Endothelial cell (in vitro differentiated cells): ENCODE measurements at regions not wholly inside any gene's neighbourhood (a gene's known extent, or its start where the extent isn't known, plus 50 kb on each side); places are given as distances from the start of the nearest gene placed in this dataset.
A peak's percentile ranks its signal among the peaks of the same experiment; 100 is the strongest.

Experiments used
- DNase-seq: peaks from one replicate; pipeline ENCODE4 v3.0.0; 2021; ENCODE audit warnings: low spot score
- H3K27ac Mint-ChIP-seq: one replicate; pipeline ENCODE4 v1.8.0; 2021; ENCODE audit warnings: mixed read lengths, inconsistent platforms; ENCODE audit not compliant: unreplicated experiment
- H3K27me3 Mint-ChIP-seq: one replicate; pipeline ENCODE4 v1.8.0; 2021; ENCODE audit warnings: mild to moderate bottlenecking, moderate library complexity, mixed read lengths, inconsistent platforms; ENCODE audit not compliant: unreplicated experiment
- H3K36me3 Mint-ChIP-seq: one replicate; pipeline ENCODE4 v1.8.0; 2021; ENCODE audit warnings: mild to moderate bottlenecking, low read depth, mixed read lengths, inconsistent platforms; ENCODE audit not compliant: unreplicated experiment
- H3K4me1 Mint-ChIP-seq: one replicate; pipeline ENCODE4 v1.8.0; 2021; ENCODE audit warnings: mild to moderate bottlenecking, mixed read lengths, inconsistent platforms; ENCODE audit not compliant: unreplicated experiment
- H3K4me3 Mint-ChIP-seq: one replicate; pipeline ENCODE4 v1.8.0; 2021; ENCODE audit warnings: mild to moderate bottlenecking, mixed read lengths, inconsistent platforms; ENCODE audit not compliant: unreplicated experiment
- H3K9me3 Mint-ChIP-seq: one replicate; pipeline ENCODE4 v1.8.0; 2021; ENCODE audit warnings: mixed read lengths, inconsistent platforms; ENCODE audit not compliant: unreplicated experiment
- CTCF ChIP-seq: fragments of 200-600 bp; sonication (generic); IDR thresholded peaks from one replicate; pipeline ENCODE4 v1.5.0; 2021; ENCODE audit warnings: antibody characterized with exemption; ENCODE audit not compliant: unreplicated experiment

GRCh38 chr9:134216961-134217360 is 52.6 kb upstream of the RNU6ATAC start:
- Mint-ChIP-seq H3K4me3 (no peak overlapping the region), H3K9me3 (no peaks in the 10 kb centered on the region), H3K27ac (peak overlapping the region; percentile 36), H3K36me3 (no peaks in the 10 kb centered on the region), H3K4me1 (peaks cover 10% of the 10 kb centered on the region), H3K27me3 (peaks cover 6% of the 10 kb centered on the region)
- TF ChIP-seq CTCF = no peak
- no peak for DNase-seq

DNA sequence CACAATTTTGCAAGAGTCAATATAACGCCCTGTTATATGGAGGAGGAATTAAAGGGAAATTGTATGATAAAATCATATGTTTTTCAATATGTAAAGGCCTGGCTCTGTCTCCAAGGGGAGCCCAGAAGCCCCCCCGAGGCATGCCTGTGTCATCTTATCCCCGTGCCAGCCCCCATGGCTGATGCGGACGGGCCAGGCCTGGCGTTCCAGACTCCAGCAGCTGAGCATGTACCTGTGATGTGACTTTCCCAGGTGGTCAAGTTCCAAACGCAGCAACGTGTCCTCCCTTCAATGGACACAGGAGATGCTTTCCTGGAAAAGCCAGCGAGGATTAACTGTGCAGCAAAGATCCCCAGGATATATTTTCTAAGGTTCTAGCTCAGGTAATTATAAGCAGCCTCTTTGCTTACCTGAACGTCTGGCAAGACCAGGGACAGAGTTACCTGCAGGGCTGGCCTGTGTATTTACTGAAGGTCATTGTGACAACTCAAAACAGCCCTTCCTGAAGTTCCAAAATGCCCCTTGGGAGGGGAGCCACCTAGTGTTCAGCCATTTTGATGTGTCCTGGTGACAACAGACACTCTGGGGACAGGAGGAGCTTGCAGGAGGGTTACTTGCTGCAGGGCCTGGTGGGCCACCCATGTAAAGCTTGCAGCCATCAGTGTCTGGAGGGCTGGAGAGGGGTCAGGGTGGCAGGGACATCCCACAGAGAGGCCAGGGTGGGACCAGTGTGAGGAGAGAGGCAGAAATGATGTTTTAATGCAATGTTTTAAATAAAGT is 53.3 kb upstream of the RNU6ATAC start:
- Mint-ChIP-seq H3K27ac (peak overlapping the region; percentile 36), H3K4me3 (no peak overlapping the region), H3K4me1 (peaks cover 10% of the 10 kb centered on the region), H3K27me3 (peaks cover 7% of the 10 kb centered on the region), H3K9me3 (no peaks in the 10 kb centered on the region), H3K36me3 (no peaks in the 10 kb centered on the region)
- no peak for DNase-seq
- no peak for TF ChIP-seq CTCF

DNA sequence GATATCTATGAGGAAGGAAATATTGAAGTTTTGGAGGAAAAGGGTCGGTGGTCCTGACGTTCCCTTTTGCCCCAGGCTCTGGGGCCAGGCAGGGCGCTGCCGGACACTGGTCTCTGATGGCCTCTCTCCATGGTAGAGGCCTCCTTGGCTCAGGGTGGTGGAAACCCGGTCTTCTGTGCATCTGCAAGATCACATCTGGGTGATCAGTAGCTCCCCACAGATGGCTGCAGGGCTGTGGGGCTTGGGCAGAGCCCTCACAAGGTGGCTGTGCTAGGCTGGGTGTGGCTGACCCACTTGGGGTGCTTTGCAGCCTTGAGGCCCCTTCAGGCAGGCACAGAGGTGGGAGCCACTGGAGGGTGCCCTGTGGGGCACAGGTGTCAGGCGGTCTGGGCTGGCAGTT is 53.9 kb upstream of the RNU6ATAC start:
- H3K4me1 Mint-ChIP-seq = peaks cover 10% of the 10 kb centered on the region
- peaks cover 8% of the 10 kb centered on the region for H3K27me3 Mint-ChIP-seq
- DNase-seq = no peak
- H3K36me3 Mint-ChIP-seq = no peaks in the 10 kb centered on the region
- no peak overlapping the region for H3K27ac Mint-ChIP-seq
- no peak overlapping the region for H3K4me3 Mint-ChIP-seq
- no peaks in the 10 kb centered on the region for H3K9me3 Mint-ChIP-seq
- no peak for TF ChIP-seq CTCF

GRCh38 chr9:134219646-134220060 is 55.3 kb upstream of the RNU6ATAC start:
- H3K27ac Mint-ChIP-seq = no peak overlapping the region
- no peak overlapping the region for H3K4me3 Mint-ChIP-seq
- TF ChIP-seq CTCF = no peak

DNA sequence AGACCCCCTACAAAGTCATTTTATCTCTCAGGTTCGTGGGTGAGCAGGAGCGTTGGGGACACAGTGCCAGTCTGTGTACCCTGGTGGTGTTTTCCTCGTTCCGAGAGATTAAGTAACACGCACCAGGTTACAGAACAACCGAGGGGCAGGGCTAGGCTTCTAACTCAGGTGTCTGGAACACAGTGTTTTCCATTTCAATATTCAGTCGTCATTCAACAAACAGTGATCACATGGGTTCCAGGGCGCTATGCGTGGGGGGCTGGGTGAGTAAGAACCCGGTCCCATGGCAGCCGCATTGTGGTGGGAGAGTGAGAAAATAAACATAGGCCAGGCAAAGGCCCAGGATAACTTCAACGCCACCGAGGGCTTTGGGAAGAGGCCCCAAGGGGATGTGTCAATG is 55.9 kb upstream of the RNU6ATAC start:
- Mint-ChIP-seq H3K27ac (no peak overlapping the region), H3K4me1 (peaks cover 4% of the 10 kb centered on the region), H3K27me3 (peaks cover 8% of the 10 kb centered on the region), H3K4me3 (no peak overlapping the region), H3K36me3 (no peaks in the 10 kb centered on the region), H3K9me3 (no peaks in the 10 kb centered on the region)
- no peak for TF ChIP-seq CTCF
- no peak for DNase-seq

More at GRCh38 chr9:134219646-134220060, 55.3 kb upstream of the RNU6ATAC start:
- Mint-ChIP-seq H3K36me3 (no peaks in the 10 kb centered on the region), H3K27me3 (peaks cover 8% of the 10 kb centered on the region), H3K9me3 (no peaks in the 10 kb centered on the region), H3K4me1 (peaks cover 4% of the 10 kb centered on the region)
- no peak for DNase-seq
